ENCODE measurements at regions not wholly inside any gene's neighbourhood (a gene's known extent, or its start where the extent isn't known, plus 50 kb on each side); places are given as distances from the start of the nearest gene placed in this dataset.

- H3K27ac ChIP-seq (ENCODE audit: low read depth, low read length, poor library complexity, severe bottlenecking), result no peak overlapping the region
- intact Hi-C loops (cut with micrococcal nuclease; ENCODE audit: unreplicated experiment), result no loop called here
- no peak overlapping the region for H2AFZ ChIP-seq (ENCODE audit: low read length)
- no peaks in the 10 kb centered on the region for H4K20me1 ChIP-seq (ENCODE audit: insufficient read depth, low read length)
- no peaks in the 10 kb centered on the region for H3K9me3 ChIP-seq (ENCODE audit: low read length)
- ChIA-PET POLR2A (interaction anchor here (0.5 kb wide), 1 partner anchor 288 kb away, joined by 4 read pairs; no protein-coding TSS in a partner anchor), CTCF (ENCODE audit: unreplicated experiment) (no interaction called here)
- H3K4me2 ChIP-seq (ENCODE audit: low read length), result no peak overlapping the region
- no peaks in the 10 kb centered on the region for H3K4me1 ChIP-seq (ENCODE audit: insufficient read depth, low read length, poor library complexity, severe bottlenecking)
- TF ChIP-seq EZH2phosphoT487 (IDR thresholded peaks at IDR 0.05; ENCODE audit: borderline replicate concordance, low read depth, low read length) (no peak), CTCF (conservative IDR thresholded peaks at IDR 0.05; ENCODE audit: low read length) (no peak)
- H3K9me2 ChIP-seq (ENCODE audit: insufficient read depth, low read length), result no peaks in the 10 kb centered on the region
- BruUV-seq (replicated peaks), result no TSS peak
- no peak for DNase-seq (ENCODE audit: low spot score)
- H3K36me3 ChIP-seq (ENCODE audit: insufficient read depth, low read length), result no peaks in the 10 kb centered on the region
- no peak overlapping the region for H3K4me3 ChIP-seq (ENCODE audit: low read depth, low read length, poor library complexity, severe bottlenecking)
- H3K79me2 ChIP-seq (ENCODE audit: insufficient read depth, low read depth, low read length), result no peaks in the 10 kb centered on the region
Observed at GRCh38 chr12:127469331-127469730, 797.6 kb upstream of the TMEM132C start.

- Histone ChIP-seq H2AFZ (ENCODE audit: low read length) (no peak overlapping the region), H4K20me1 (ENCODE audit: insufficient read depth, low read length) (no peaks in the 10 kb centered on the region), H3K9me3 (ENCODE audit: low read length) (no peaks in the 10 kb centered on the region), H3K9me2 (ENCODE audit: insufficient read depth, low read length) (no peaks in the 10 kb centered on the region), H3K79me2 (ENCODE audit: insufficient read depth, low read depth, low read length) (no peaks in the 10 kb centered on the region), H3K4me3 (ENCODE audit: low read depth, low read length, poor library complexity, severe bottlenecking) (no peak overlapping the region), H3K4me1 (ENCODE audit: insufficient read depth, low read length, poor library complexity, severe bottlenecking) (no peaks in the 10 kb centered on the region), H3K36me3 (ENCODE audit: insufficient read depth, low read length) (no peaks in the 10 kb centered on the region), H3K4me2 (ENCODE audit: low read length) (no peak overlapping the region), H3K27ac (ENCODE audit: low read depth, low read length, poor library complexity, severe bottlenecking) (no peak overlapping the region)
- CTCF ChIA-PET (ENCODE audit: unreplicated experiment), result no interaction called here
- DNase-seq (ENCODE audit: low spot score), result no peak
- intact Hi-C loops (cut with micrococcal nuclease; ENCODE audit: unreplicated experiment), result no loop called here
- BruUV-seq (replicated peaks), result no TSS peak
- POLR2A ChIA-PET, result interaction anchor here (1.1 kb wide), 1 partner anchor 110 kb away, joined by 3 read pairs; no protein-coding TSS in a partner anchor
- TF ChIP-seq EZH2phosphoT487 (IDR thresholded peaks at IDR 0.05; ENCODE audit: borderline replicate concordance, low read depth, low read length) (no peak), CTCF (conservative IDR thresholded peaks at IDR 0.05; ENCODE audit: low read length) (no peak)
Observed at GRCh38 chr12:127473766-127474165, 793.2 kb upstream of the TMEM132C start.

GRCh38 chr12:127479256-127479655 lies 787.7 kb upstream of the TMEM132C start:
- no peak for DNase-seq (ENCODE audit: low spot score)
- TF ChIP-seq CTCF (conservative IDR thresholded peaks at IDR 0.05; ENCODE audit: low read length) (no peak), EZH2phosphoT487 (IDR thresholded peaks at IDR 0.05; ENCODE audit: borderline replicate concordance, low read depth, low read length) (no peak)
- no peaks in the 10 kb centered on the region for H3K4me1 ChIP-seq (ENCODE audit: insufficient read depth, low read length, poor library complexity, severe bottlenecking)
- CTCF ChIA-PET (ENCODE audit: unreplicated experiment), result no interaction called here
- no peaks in the 10 kb centered on the region for H4K20me1 ChIP-seq (ENCODE audit: insufficient read depth, low read length)
- intact Hi-C loops (cut with micrococcal nuclease; ENCODE audit: unreplicated experiment), result no loop called here
- H3K4me2 ChIP-seq (ENCODE audit: low read length), result no peak overlapping the region
- no peaks in the 10 kb centered on the region for H3K9me3 ChIP-seq (ENCODE audit: low read length)
- H3K9me2 ChIP-seq (ENCODE audit: insufficient read depth, low read length), result no peaks in the 10 kb centered on the region
- BruUV-seq (replicated peaks), result no TSS peak
- H3K79me2 ChIP-seq (ENCODE audit: insufficient read depth, low read depth, low read length), result no peaks in the 10 kb centered on the region
- no peak overlapping the region for H3K4me3 ChIP-seq (ENCODE audit: low read depth, low read length, poor library complexity, severe bottlenecking)
- no peak overlapping the region for H3K27ac ChIP-seq (ENCODE audit: low read depth, low read length, poor library complexity, severe bottlenecking)
- no peaks in the 10 kb centered on the region for H3K36me3 ChIP-seq (ENCODE audit: insufficient read depth, low read length)
- no peak overlapping the region for H2AFZ ChIP-seq (ENCODE audit: low read length)
- POLR2A ChIA-PET, result no interaction called here
